Neural cell (in vitro differentiated cells): ENCODE measurements at regions not wholly inside any gene's neighbourhood (a gene's known extent, or its start where the extent isn't known, plus 50 kb on each side); places are given as distances from the start of the nearest gene placed in this dataset.
"Not testable (repeated sequence)": the region's sequence is repeated elsewhere in the genome, so short reads cannot be mapped to it uniquely, and the experiment has no call there.

Experiments used
- H2AFZ ChIP-seq: fragments of 200-600, 300-800 bp; sonication (generic), shearing (Covaris generic); 2 replicates; pipeline ENCODE4 v1.6.0; 2014; ENCODE audit warnings: low read depth, mild to moderate bottlenecking, antibody characterized with exemption, low read length, moderate library complexity
- H3F3A ChIP-seq: fragments of 200-600 bp; shearing (Covaris generic); 2 replicates; pipeline ENCODE4 v1.6.1; 2016; ENCODE audit warnings: mild to moderate bottlenecking, moderate library complexity, mixed read lengths, antibody characterized with exemption, low read length; ENCODE audit not compliant: insufficient read depth, poor library complexity, severe bottlenecking
- H3K27ac ChIP-seq: fragments of 200-600, 300-800 bp; sonication (generic), shearing (Covaris generic); 2 replicates; pipeline ENCODE4 v1.5.1; 2014; ENCODE audit warnings: mild to moderate bottlenecking, low read length, moderate library complexity
- H3K27me3 ChIP-seq: fragments of 300-800, 200-600 bp; sonication (generic), shearing (Covaris generic); 2 replicates; pipeline ENCODE4 v1.6.0; 2014; ENCODE audit warnings: mild to moderate bottlenecking, low read depth, low read length, moderate library complexity; ENCODE audit not compliant: insufficient read depth
- H3K36me3 ChIP-seq: fragments of 300-800, 200-600 bp; sonication (generic), shearing (Covaris generic); 2 replicates; pipeline ENCODE4 v1.5.1; 2014; ENCODE audit warnings: mild to moderate bottlenecking, antibody characterized with exemption, low read length, moderate library complexity; ENCODE audit not compliant: insufficient read depth
- H3K4me2 ChIP-seq: fragments of 300-800, 200-600 bp; sonication (generic), shearing (Covaris generic); 2 replicates; pipeline ENCODE4 v1.6.0; 2014; ENCODE audit warnings: mild to moderate bottlenecking, low read length
- H3K4me3 ChIP-seq: fragments of 300-800, 200-600 bp; sonication (generic), shearing (Covaris generic); 2 replicates; pipeline ENCODE4 v1.5.1; 2014; ENCODE audit warnings: mild to moderate bottlenecking, low read length, moderate library complexity
- H3K79me2 ChIP-seq: fragments of 200-600 bp; shearing (Covaris generic); replicated peaks from 2 replicates; pipeline ENCODE4 v1.6.0; 2014; ENCODE audit warnings: mild to moderate bottlenecking, low read length, moderate library complexity; ENCODE audit not compliant: insufficient read depth
- H3K9ac ChIP-seq: fragments of 300-800, 200-600 bp; sonication (generic), shearing (Covaris generic); 2 replicates; pipeline ENCODE4 v1.6.1; 2016; ENCODE audit warnings: mild to moderate bottlenecking, low read length, mixed read lengths
- H3K9me2 ChIP-seq: fragments of 200-600 bp; shearing (Covaris generic); 2 replicates; pipeline ENCODE4 v1.6.1; 2016; ENCODE audit warnings: mild to moderate bottlenecking, low read length, mixed read lengths; ENCODE audit not compliant: insufficient read depth
- H3K9me3 ChIP-seq: fragments of 200-600, 300-800 bp; sonication (generic), shearing (Covaris generic); 2 replicates; pipeline ENCODE4 v1.6.1; 2016; ENCODE audit warnings: mild to moderate bottlenecking, mixed run types, low read length, moderate library complexity, mixed read lengths
- H4K20me1 ChIP-seq: fragments of 200-600 bp; shearing (Covaris generic); 2 replicates; pipeline ENCODE4 v1.6.1; 2016; ENCODE audit warnings: mild to moderate bottlenecking, mixed run types; ENCODE audit not compliant: insufficient read depth
- CTCF ChIP-seq: fragments of 450-650 bp; IDR thresholded peaks from 2 replicates; pipeline ENCODE4 v1.5.1; 2014; ENCODE audit warnings: antibody characterized with exemption, mild to moderate bottlenecking, moderate library complexity; ENCODE audit not compliant: poor library complexity, severe bottlenecking
- EP300 ChIP-seq: fragments of 450-650 bp; conservative IDR thresholded peaks from 2 replicates; pipeline ENCODE4 v1.6.1; 2014; ENCODE audit warnings: antibody characterized with exemption, mild to moderate bottlenecking, moderate library complexity; ENCODE audit not compliant: poor library complexity, severe bottlenecking
- EZH2 ChIP-seq: fragments of 200-600, 300-800 bp; shearing (Covaris generic), sonication (generic); IDR thresholded peaks from 2 replicates; pipeline ENCODE4 v1.6.1; 2014; ENCODE audit warnings: antibody characterized with exemption, low read length, borderline replicate concordance, mild to moderate bottlenecking; ENCODE audit not compliant: insufficient read depth, poor library complexity, severe bottlenecking
- MXI1 ChIP-seq: fragments of 450-650 bp; conservative IDR thresholded peaks from 2 replicates; pipeline ENCODE4 v1.6.1; 2014; ENCODE audit warnings: antibody characterized with exemption, mild to moderate bottlenecking; ENCODE audit not compliant: poor library complexity, severe bottlenecking
- POLR2AphosphoS5 ChIP-seq: IDR thresholded peaks from 2 replicates; pipeline ENCODE4 v1.6.1; 2012
- RAD21 ChIP-seq: fragments of 450-650 bp; conservative IDR thresholded peaks from 2 replicates; pipeline ENCODE4 v1.6.1; 2014; ENCODE audit warnings: antibody characterized with exemption, mild to moderate bottlenecking, moderate library complexity
- REST ChIP-seq: IDR thresholded peaks from 2 replicates; pipeline ENCODE4 v1.6.1; 2012; ENCODE audit warnings: borderline replicate concordance
- SMC3 ChIP-seq: fragments of 450-650 bp; conservative IDR thresholded peaks from 2 replicates; pipeline ENCODE4 v1.6.1; 2014; ENCODE audit warnings: antibody characterized with exemption, mild to moderate bottlenecking, moderate library complexity; ENCODE audit not compliant: poor library complexity
- TAF1 ChIP-seq: IDR thresholded peaks from 2 replicates; pipeline ENCODE4 v1.6.1; 2012; ENCODE audit warnings: low read depth

- H4K20me1 ChIP-seq = no peaks in the 10 kb centered on the region
- H3K9ac ChIP-seq = no peak overlapping the region
- H3K36me3 ChIP-seq = no peaks in the 10 kb centered on the region
- peak overlapping the region; percentile 38 for H3K27ac ChIP-seq
- H3K9me2 ChIP-seq = no peaks in the 10 kb centered on the region
- no peaks in the 10 kb centered on the region for H3F3A ChIP-seq
- H3K9me3 ChIP-seq = no peaks in the 10 kb centered on the region
- H3K4me2 ChIP-seq = no peak overlapping the region
- H3K79me2 ChIP-seq = no peaks in the 10 kb centered on the region
- H2AFZ ChIP-seq = no peak overlapping the region
- H3K27me3 ChIP-seq = no peaks in the 10 kb centered on the region
- no peak overlapping the region for H3K4me3 ChIP-seq
- TF ChIP-seq SMC3 = no peak
- peak; percentile 95 for TF ChIP-seq POLR2AphosphoS5
- peak; percentile 93 for TF ChIP-seq REST
- TF ChIP-seq EZH2 = no peak
- no peak for TF ChIP-seq CTCF
- TF ChIP-seq TAF1 = no peak
- TF ChIP-seq EP300 = peak; percentile 86
Measured at GRCh38 chr21:18550361-18550760, 146.8 kb upstream of the TMPRSS15 start.

GRCh38 chr21:18553786-18554185 is 150.2 kb upstream of the TMPRSS15 start:
- no peaks in the 10 kb centered on the region for H3K27me3 ChIP-seq
- no peaks in the 10 kb centered on the region for H3K9me3 ChIP-seq
- TF ChIP-seq POLR2AphosphoS5 (no peak), CTCF (no peak), SMC3 (no peak), EZH2 (no peak), MXI1 (no peak), RAD21 (no peak)
- no peak overlapping the region for H3K4me3 ChIP-seq
- H3K4me2 ChIP-seq = no peak overlapping the region
- no peaks in the 10 kb centered on the region for H3K36me3 ChIP-seq
- H4K20me1 ChIP-seq = no peaks in the 10 kb centered on the region
- H3F3A ChIP-seq = no peaks in the 10 kb centered on the region
- no peak overlapping the region for H3K27ac ChIP-seq
- H3K79me2 ChIP-seq = no peaks in the 10 kb centered on the region
- H2AFZ ChIP-seq = no peak overlapping the region
- H3K9me2 ChIP-seq = no peaks in the 10 kb centered on the region
- no peak overlapping the region for H3K9ac ChIP-seq

GRCh38 chr21:18567770-18568169 is 164.2 kb upstream of the TMPRSS15 start:
- H3K27me3 ChIP-seq, H3K36me3 ChIP-seq, H3K9me2 ChIP-seq, H3K79me2 ChIP-seq, H3K4me3 ChIP-seq, H3F3A ChIP-seq, H3K4me2 ChIP-seq, H4K20me1 ChIP-seq, H2AFZ ChIP-seq, H3K27ac ChIP-seq, H3K9ac ChIP-seq, H3K9me3 ChIP-seq: not testable (repeated sequence)
